Skeletal muscle satellite cell (primary cell): ENCODE measurements at regions not wholly inside any gene's neighbourhood (a gene's known extent, or its start where the extent isn't known, plus 50 kb on each side); places are given as distances from the start of the nearest gene placed in this dataset.
"Not testable (repeated sequence)": the region's sequence is repeated elsewhere in the genome, so short reads cannot be mapped to it uniquely, and the experiment has no call there.

ENCODE experiments used
- H3K27me3 ChIP-seq: 2 replicates; pipeline ENCODE4 v1.7.0; 2013; ENCODE audit warnings: low read length; ENCODE audit not compliant: control insufficient read depth, insufficient read depth
- H3K36me3 ChIP-seq: 2 replicates; pipeline ENCODE4 v1.7.0; 2013; ENCODE audit warnings: mild to moderate bottlenecking, control low read depth, low read length; ENCODE audit not compliant: insufficient read depth
- H3K4me1 ChIP-seq: 2 replicates; pipeline ENCODE4 v1.7.0; 2013; ENCODE audit warnings: low read length; ENCODE audit not compliant: control insufficient read depth, insufficient read depth
- H3K4me2 ChIP-seq: 2 replicates; pipeline ENCODE4 v1.7.0; 2013; ENCODE audit warnings: mild to moderate bottlenecking, low read length
- H3K4me3 ChIP-seq: 2 replicates; pipeline ENCODE4 v1.7.0; 2013; ENCODE audit warnings: low read length
- H3K9ac ChIP-seq: 2 replicates; pipeline ENCODE4 v1.7.0; 2013; ENCODE audit warnings: mild to moderate bottlenecking, low read depth, low read length, moderate library complexity
- H3K9me3 ChIP-seq: replicated peaks from 2 replicates; pipeline ENCODE4 v1.7.0; 2013; ENCODE audit warnings: mild to moderate bottlenecking, control low read depth, low read length

DNA sequence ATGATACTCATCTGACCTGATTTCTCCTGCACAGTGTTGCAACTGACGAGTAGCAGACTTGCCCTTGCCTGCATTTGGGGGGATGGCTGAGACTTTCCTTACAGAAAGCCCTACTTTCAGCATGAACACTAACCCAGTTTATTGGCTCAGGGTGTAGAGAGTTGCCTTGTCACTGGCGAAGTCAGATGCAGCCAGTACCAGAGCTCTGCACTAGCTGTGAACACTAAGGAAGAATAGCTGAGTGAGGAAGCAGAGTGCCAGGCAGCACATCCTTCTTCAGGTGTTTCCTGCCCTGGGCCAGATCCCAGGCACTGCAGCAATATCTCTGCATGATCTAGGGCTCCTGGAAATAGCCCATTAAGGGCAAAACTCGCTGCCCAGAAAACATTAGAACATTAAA lies 154.0 kb upstream of the SYNPR start:
- Histone ChIP-seq H3K9ac (no peak overlapping the region), H3K36me3 (no peaks in the 10 kb centered on the region), H3K4me3 (no peak overlapping the region), H3K4me2 (no peak overlapping the region), H3K9me3 (no peaks in the 10 kb centered on the region), H3K4me1 (no peaks in the 10 kb centered on the region), H3K27me3 (peaks cover 15% of the 10 kb centered on the region)

DNA sequence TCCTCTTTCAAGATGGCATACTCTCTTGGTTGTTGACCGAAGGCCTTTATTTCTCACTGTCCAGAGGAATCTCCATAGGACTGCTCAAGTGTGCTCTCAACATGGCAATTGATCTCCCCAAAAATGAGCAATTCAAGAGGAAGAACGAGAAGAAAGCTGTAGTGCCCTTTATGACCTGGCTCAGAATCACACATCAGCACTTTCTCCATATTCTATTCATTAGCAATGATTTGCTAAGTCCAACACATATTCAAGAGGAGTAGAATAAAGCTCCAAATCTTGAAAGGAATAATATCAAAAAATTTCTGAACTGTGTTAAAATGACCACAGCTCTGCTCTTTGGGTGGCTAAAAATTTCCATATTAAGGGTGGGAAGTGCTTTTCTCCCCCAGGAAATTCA lies 151.6 kb upstream of the SYNPR start:
- no peaks in the 10 kb centered on the region for H3K36me3 ChIP-seq
- peaks cover 13% of the 10 kb centered on the region for H3K27me3 ChIP-seq
- no peaks in the 10 kb centered on the region for H3K4me1 ChIP-seq
- H3K9ac ChIP-seq, result no peak overlapping the region
- no peak overlapping the region for H3K4me2 ChIP-seq
- H3K4me3 ChIP-seq, result no peak overlapping the region
- no peaks in the 10 kb centered on the region for H3K9me3 ChIP-seq

DNA sequence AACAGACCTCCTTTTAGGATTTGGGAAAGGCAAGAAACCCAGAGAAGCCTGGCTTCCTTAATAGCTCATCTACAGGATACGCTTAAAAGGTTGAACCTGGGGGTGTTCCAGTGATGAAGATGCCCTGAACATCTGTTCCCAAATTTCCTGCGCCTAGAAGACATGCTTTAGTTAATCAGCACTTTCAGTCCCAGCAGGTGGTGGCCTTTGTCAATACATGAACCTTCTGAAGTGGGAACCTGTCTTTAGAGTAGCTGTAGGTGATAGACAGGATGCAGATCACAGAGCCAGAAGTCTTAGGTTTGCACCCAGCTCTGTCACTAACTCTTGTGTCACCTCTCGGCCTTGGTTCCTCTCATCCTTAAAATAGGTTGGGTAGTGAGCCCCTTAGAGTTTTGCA lies 149.7 kb upstream of the SYNPR start:
- Histone ChIP-seq H3K27me3 (peaks cover 6% of the 10 kb centered on the region), H3K9me3 (no peaks in the 10 kb centered on the region), H3K9ac (no peak overlapping the region), H3K4me1 (no peaks in the 10 kb centered on the region), H3K36me3 (no peaks in the 10 kb centered on the region), H3K4me2 (no peak overlapping the region), H3K4me3 (no peak overlapping the region)

GRCh38 chr3:63130625-63131024 lies 147.5 kb upstream of the SYNPR start:
- Histone ChIP-seq H3K4me3 (no peak overlapping the region), H3K4me2 (no peak overlapping the region), H3K36me3 (no peaks in the 10 kb centered on the region), H3K27me3 (no peaks in the 10 kb centered on the region), H3K4me1 (no peaks in the 10 kb centered on the region), H3K9ac (no peak overlapping the region), H3K9me3 (no peaks in the 10 kb centered on the region)

DNA sequence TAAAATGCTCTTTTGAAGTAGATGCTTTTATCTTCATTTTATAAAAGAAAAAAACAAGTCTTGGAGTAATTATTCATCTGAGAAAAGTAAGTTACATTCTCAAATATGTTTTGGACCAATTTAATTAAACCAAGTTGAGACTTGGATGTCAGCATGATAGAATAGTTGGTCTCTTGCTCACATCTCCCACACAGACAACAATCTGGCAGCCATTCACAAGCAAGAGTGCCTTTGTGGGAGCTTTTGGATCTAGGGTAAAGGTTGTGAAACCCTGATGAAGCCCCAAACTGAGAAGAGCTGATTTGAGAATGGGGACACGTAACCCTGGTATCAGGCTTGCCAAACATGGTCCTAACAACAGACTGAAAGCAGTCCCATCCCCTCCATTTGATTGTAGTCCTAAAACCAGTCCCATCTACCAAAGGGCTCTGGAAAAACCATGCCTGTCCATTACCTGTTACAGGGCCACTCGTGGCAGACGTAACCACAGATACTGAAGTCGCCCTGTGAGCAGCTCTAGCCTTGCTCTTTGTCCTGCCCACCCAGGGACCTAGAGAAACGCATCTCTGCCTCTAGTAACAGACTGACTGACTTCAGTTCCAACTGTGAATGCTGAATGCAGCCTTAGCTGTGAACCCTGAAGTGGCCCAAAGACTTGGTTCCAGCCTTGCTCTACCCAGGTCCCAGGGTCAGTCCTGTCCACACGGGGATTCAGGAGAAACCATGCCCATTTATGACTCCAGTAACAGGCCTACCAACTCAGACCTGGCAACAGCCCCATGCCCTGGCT lies 145.5 kb upstream of the SYNPR start:
- no peaks in the 10 kb centered on the region for H3K27me3 ChIP-seq
- H3K4me3 ChIP-seq, result no peak overlapping the region
- H3K9ac ChIP-seq, result no peak overlapping the region
- H3K9me3 ChIP-seq, result no peaks in the 10 kb centered on the region
- H3K36me3 ChIP-seq, result no peaks in the 10 kb centered on the region
- no peaks in the 10 kb centered on the region for H3K4me1 ChIP-seq
- no peak overlapping the region for H3K4me2 ChIP-seq

- Histone ChIP-seq H3K27me3 (no peaks in the 10 kb centered on the region), H3K4me1 (no peaks in the 10 kb centered on the region), H3K4me3 (no peak overlapping the region), H3K9me3 (no peaks in the 10 kb centered on the region), H3K9ac (no peak overlapping the region), H3K36me3 (no peaks in the 10 kb centered on the region), H3K4me2 (no peak overlapping the region)
Measured at GRCh38 chr3:63135367-63135766, 142.7 kb upstream of the SYNPR start.

DNA sequence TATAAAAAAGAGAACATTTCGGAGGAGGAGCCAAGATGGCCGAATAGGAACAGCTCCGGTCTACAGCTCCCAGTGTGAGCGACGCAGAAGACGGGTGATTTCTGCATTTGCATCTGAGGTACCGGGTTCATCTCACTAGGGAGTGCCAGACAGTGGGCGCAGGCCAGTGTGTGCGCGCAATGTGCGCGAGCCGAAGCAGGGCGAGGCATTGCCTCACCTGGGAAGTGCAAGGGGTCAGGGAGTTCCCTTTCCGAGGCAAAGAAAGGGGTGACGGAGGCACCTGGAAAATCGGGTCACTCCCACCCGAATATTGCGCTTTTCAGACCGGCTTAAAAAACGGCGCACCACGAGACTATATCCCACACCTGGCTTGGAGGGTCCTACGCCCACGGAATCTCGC lies 141.9 kb upstream of the SYNPR start:
- H3K4me2 ChIP-seq, H3K9me3 ChIP-seq, H3K4me1 ChIP-seq, H3K36me3 ChIP-seq, H3K9ac ChIP-seq, H3K4me3 ChIP-seq, H3K27me3 ChIP-seq: not testable (repeated sequence)

- Histone ChIP-seq H3K4me1 (no peaks in the 10 kb centered on the region), H3K4me2 (no peak overlapping the region), H3K9me3 (no peaks in the 10 kb centered on the region), H3K27me3 (peaks cover 4% of the 10 kb centered on the region), H3K36me3 (no peaks in the 10 kb centered on the region), H3K4me3 (no peak overlapping the region), H3K9ac (no peak overlapping the region)
Measured at GRCh38 chr3:63142681-63143080, 135.4 kb upstream of the SYNPR start.

- H3K9ac ChIP-seq, result no peak overlapping the region
- H3K36me3 ChIP-seq, result no peaks in the 10 kb centered on the region
- H3K27me3 ChIP-seq, result peaks cover 4% of the 10 kb centered on the region
- no peaks in the 10 kb centered on the region for H3K9me3 ChIP-seq
- no peak overlapping the region for H3K4me2 ChIP-seq
- no peaks in the 10 kb centered on the region for H3K4me1 ChIP-seq
- no peak overlapping the region for H3K4me3 ChIP-seq
Measured at GRCh38 chr3:63146154-63146553, 132.0 kb upstream of the SYNPR start.

DNA sequence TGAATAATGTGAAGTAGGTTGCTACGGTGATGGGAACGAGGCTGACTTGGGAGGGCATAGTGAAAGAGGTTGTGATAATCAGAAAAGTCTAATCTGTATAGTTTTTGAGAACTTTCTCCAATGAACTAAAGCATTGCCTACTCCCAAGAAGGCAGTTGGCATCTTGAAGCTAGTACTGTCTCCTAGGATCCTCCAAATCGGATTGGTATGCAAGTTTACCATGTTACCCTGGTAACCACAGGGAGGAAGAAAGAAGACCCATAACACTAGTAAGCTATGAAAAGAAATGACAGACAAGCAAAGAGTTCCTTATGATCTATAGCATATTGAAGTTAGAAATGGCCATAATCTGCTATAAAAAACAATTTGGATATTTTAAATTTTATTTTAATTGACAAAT lies 127.2 kb upstream of the SYNPR start:
- Histone ChIP-seq H3K36me3 (no peaks in the 10 kb centered on the region), H3K9ac (no peak overlapping the region), H3K27me3 (no peaks in the 10 kb centered on the region), H3K4me1 (no peaks in the 10 kb centered on the region), H3K4me2 (no peak overlapping the region), H3K9me3 (no peaks in the 10 kb centered on the region), H3K4me3 (no peak overlapping the region)

DNA sequence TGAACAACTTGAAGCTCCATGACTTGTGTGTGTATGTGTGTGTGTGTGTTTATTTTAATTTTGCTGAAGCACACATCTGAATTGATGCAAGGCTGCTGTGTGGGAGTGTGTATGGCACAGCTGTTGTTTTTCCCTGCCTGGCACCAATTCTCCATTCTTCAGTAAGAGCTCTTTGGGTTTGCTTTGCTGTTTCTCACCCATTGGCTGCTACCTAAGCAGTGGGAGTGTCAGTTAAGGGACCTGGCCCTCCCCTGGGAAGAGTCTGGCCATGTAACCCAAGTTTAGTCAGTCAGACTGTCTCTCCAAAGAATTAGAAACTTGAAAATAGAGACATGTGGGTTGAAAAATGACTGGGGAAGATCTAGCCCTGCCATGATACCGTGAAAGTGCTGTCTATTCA lies 126.2 kb upstream of the SYNPR start:
- no peak overlapping the region for H3K4me3 ChIP-seq
- H3K9me3 ChIP-seq, result no peaks in the 10 kb centered on the region
- H3K36me3 ChIP-seq, result no peaks in the 10 kb centered on the region
- no peak overlapping the region for H3K4me2 ChIP-seq
- no peaks in the 10 kb centered on the region for H3K4me1 ChIP-seq
- H3K9ac ChIP-seq, result no peak overlapping the region
- H3K27me3 ChIP-seq, result no peaks in the 10 kb centered on the region

DNA sequence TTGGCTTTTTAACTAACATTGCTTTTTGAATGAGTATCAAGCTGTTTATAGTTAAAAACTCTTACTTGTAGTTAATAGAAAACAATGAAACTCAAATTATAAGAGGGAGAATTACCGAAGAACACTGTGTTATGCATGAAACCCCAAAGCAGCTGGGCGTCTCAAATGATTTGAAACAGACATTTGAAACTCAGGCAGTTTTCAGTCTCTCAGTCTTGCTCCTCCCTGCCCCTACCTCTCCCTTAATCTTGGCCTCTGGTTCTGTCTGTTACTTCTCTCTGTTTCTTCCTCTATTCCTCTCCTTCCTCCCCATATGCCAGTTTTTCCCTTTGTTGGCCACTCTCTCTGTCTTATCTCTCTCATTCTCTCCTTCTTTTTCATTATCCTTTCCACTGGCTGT lies 118.3 kb upstream of the SYNPR start:
- Histone ChIP-seq H3K9me3 (no peaks in the 10 kb centered on the region), H3K9ac (no peak overlapping the region), H3K4me1 (no peaks in the 10 kb centered on the region), H3K4me2 (no peak overlapping the region), H3K4me3 (no peak overlapping the region), H3K27me3 (peaks cover 12% of the 10 kb centered on the region), H3K36me3 (no peaks in the 10 kb centered on the region)
